Osteoblast (primary cell): ENCODE measurements at regions not wholly inside any gene's neighbourhood (a gene's known extent, or its start where the extent isn't known, plus 50 kb on each side); places are given as distances from the start of the nearest gene placed in this dataset.
A peak's percentile ranks its signal among the peaks of the same experiment; 100 is the strongest.

ENCODE experiments used
- DNase-seq: peaks from one replicate; pipeline ENCODE4 v3.0.0; 2011; ENCODE audit warnings: low spot score, mixed read lengths; ENCODE audit not compliant: insufficient read length; ENCODE audit errors: missing footprints
- H2AFZ ChIP-seq: 2 replicates; pipeline ENCODE4 v1.6.0; 2011; ENCODE audit warnings: mild to moderate bottlenecking, low read length
- H3K27ac ChIP-seq: 2 replicates; pipeline ENCODE4 v1.5.1; 2011; ENCODE audit warnings: mild to moderate bottlenecking, low read depth, low read length, moderate library complexity
- H3K27me3 ChIP-seq: 2 replicates; pipeline ENCODE4 v1.6.0; 2012; ENCODE audit warnings: mild to moderate bottlenecking, control low read depth, inconsistent platforms, low read length, moderate library complexity; ENCODE audit not compliant: insufficient read depth
- H3K36me3 ChIP-seq: 2 replicates; pipeline ENCODE4 v1.5.1; 2011; ENCODE audit warnings: mild to moderate bottlenecking, low read length, control low read depth, moderate library complexity; ENCODE audit not compliant: insufficient read depth
- H3K4me1 ChIP-seq: 2 replicates; pipeline ENCODE4 v1.5.1; 2011; ENCODE audit warnings: mild to moderate bottlenecking, low read length, control low read depth, moderate library complexity; ENCODE audit not compliant: insufficient read depth
- H3K4me2 ChIP-seq: 2 replicates; pipeline ENCODE4 v1.6.0; 2011; ENCODE audit warnings: mild to moderate bottlenecking, low read length; ENCODE audit not compliant: insufficient read depth
- H3K4me3 ChIP-seq: fragments of 200-600 bp; sonication (generic); 3 replicates; pipeline ENCODE4 v1.5.1; 2012; ENCODE audit warnings: mild to moderate bottlenecking, low read length, inconsistent platforms; ENCODE audit not compliant: insufficient read depth
- H3K79me2 ChIP-seq: 2 replicates; pipeline ENCODE4 v1.6.0; 2012; ENCODE audit warnings: mild to moderate bottlenecking, low read length, control low read depth, inconsistent platforms; ENCODE audit not compliant: insufficient read depth
- H3K9me3 ChIP-seq: 2 replicates; pipeline ENCODE4 v1.5.1; 2011; ENCODE audit warnings: low read depth, low read length, control low read depth
- H4K20me1 ChIP-seq: 2 replicates; pipeline ENCODE4 v1.6.0; 2012; ENCODE audit warnings: mild to moderate bottlenecking, low read length, control low read depth; ENCODE audit not compliant: insufficient read depth
- TF ChIP-seq, protein P1 (sequence below): IDR thresholded peaks from 2 replicates; pipeline ENCODE4 v1.5.1; 2011; ENCODE audit warnings: mild to moderate bottlenecking, low read depth, low read length, moderate library complexity; ENCODE audit errors: extremely low read depth

GRCh38 chr3:28587723-28588122 lies 239.1 kb upstream of the AZI2 start:
- no peak overlapping the region for H3K27ac ChIP-seq
- TF ChIP-seq, protein P1, sequence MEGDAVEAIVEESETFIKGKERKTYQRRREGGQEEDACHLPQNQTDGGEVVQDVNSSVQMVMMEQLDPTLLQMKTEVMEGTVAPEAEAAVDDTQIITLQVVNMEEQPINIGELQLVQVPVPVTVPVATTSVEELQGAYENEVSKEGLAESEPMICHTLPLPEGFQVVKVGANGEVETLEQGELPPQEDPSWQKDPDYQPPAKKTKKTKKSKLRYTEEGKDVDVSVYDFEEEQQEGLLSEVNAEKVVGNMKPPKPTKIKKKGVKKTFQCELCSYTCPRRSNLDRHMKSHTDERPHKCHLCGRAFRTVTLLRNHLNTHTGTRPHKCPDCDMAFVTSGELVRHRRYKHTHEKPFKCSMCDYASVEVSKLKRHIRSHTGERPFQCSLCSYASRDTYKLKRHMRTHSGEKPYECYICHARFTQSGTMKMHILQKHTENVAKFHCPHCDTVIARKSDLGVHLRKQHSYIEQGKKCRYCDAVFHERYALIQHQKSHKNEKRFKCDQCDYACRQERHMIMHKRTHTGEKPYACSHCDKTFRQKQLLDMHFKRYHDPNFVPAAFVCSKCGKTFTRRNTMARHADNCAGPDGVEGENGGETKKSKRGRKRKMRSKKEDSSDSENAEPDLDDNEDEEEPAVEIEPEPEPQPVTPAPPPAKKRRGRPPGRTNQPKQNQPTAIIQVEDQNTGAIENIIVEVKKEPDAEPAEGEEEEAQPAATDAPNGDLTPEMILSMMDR: no peak

GRCh38 chr3:28590216-28590615 lies 241.6 kb upstream of the AZI2 start:
- Histone ChIP-seq H3K4me3 (no peak overlapping the region), H2AFZ (no peak overlapping the region)
- TF ChIP-seq, protein P1: no peak

More at GRCh38 chr3:28587723-28588122, 239.1 kb upstream of the AZI2 start:
- H3K79me2 ChIP-seq: no peaks in the 10 kb centered on the region
- H2AFZ ChIP-seq: no peak overlapping the region
- H3K27me3 ChIP-seq: no peaks in the 10 kb centered on the region
- no peak for DNase-seq
- H3K9me3 ChIP-seq: no peaks in the 10 kb centered on the region
- H3K36me3 ChIP-seq: no peaks in the 10 kb centered on the region
- H4K20me1 ChIP-seq: no peaks in the 10 kb centered on the region
- no peaks in the 10 kb centered on the region for H3K4me1 ChIP-seq
- no peak overlapping the region for H3K4me3 ChIP-seq
- H3K4me2 ChIP-seq: no peak overlapping the region

GRCh38 chr3:28590860-28591259 lies 242.2 kb upstream of the AZI2 start:
- H3K4me2 ChIP-seq: peak overlapping the region; percentile 20
- no peak for DNase-seq
- TF ChIP-seq, protein P1: no peak

More at GRCh38 chr3:28590216-28590615, 241.6 kb upstream of the AZI2 start:
- no peaks in the 10 kb centered on the region for H3K79me2 ChIP-seq
- peak overlapping the region; percentile 20 for H3K4me2 ChIP-seq
- H3K27ac ChIP-seq: no peak overlapping the region
- H4K20me1 ChIP-seq: no peaks in the 10 kb centered on the region
- no peaks in the 10 kb centered on the region for H3K4me1 ChIP-seq
- DNase-seq: peak; percentile 53
- no peaks in the 10 kb centered on the region for H3K9me3 ChIP-seq
- no peaks in the 10 kb centered on the region for H3K36me3 ChIP-seq
- H3K27me3 ChIP-seq: no peaks in the 10 kb centered on the region

DNA sequence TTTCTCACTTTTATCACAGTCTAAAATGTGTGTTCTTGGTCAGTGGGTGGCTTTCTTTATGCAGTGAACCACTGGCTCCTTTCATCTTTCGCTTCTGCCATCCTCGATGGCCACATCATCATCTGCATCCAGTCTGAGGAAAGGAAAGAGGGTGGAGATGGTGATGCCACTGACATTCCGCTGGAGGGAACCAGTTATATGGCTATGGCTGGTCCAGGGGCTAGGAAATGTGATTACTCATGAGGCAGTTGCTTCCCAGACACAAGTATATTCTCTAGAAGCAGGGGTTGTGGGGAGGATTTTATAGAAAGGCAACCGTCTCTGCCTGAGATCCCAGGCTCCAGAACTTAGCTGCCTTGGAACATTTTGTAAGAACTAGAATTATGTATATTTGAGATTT lies 246.7 kb upstream of the AZI2 start:
- Histone ChIP-seq H3K4me2 (no peak overlapping the region), H3K36me3 (no peaks in the 10 kb centered on the region), H3K4me3 (no peak overlapping the region), H3K79me2 (no peaks in the 10 kb centered on the region), H4K20me1 (no peaks in the 10 kb centered on the region), H3K9me3 (no peaks in the 10 kb centered on the region), H3K4me1 (no peaks in the 10 kb centered on the region), H3K27ac (no peak overlapping the region), H2AFZ (no peak overlapping the region), H3K27me3 (no peaks in the 10 kb centered on the region)
- no peak for DNase-seq
- TF ChIP-seq, protein P1: no peak

More at GRCh38 chr3:28590860-28591259, 242.2 kb upstream of the AZI2 start:
- Histone ChIP-seq H3K4me1 (no peaks in the 10 kb centered on the region), H3K36me3 (no peaks in the 10 kb centered on the region), H3K79me2 (no peaks in the 10 kb centered on the region), H3K4me3 (no peak overlapping the region), H2AFZ (no peak overlapping the region), H3K9me3 (no peaks in the 10 kb centered on the region), H3K27me3 (no peaks in the 10 kb centered on the region), H3K27ac (no peak overlapping the region), H4K20me1 (no peaks in the 10 kb centered on the region)
